GM12878 (cell line): ENCODE measurements at regions not wholly inside any gene's neighbourhood (a gene's known extent, or its start where the extent isn't known, plus 50 kb on each side); places are given as distances from the start of the nearest gene placed in this dataset.

Source experiments
- ATAC-seq: fragments of 200-7000 bp; cut with Tn5 transposase; 3 replicates; pipeline ENCODE4 v1.9.1; 2020; ENCODE audit warnings: mild to moderate bottlenecking, moderate library complexity
- BruUV-seq: library from RNA; stranded (reverse); fragments of 400-500 nt; replicated peaks from 2 replicates; lab custom pipeline; 2021; lab: Mats Ljungman, UMichigan
- CTCF ChIA-PET: fragments of 300-600 bp; sonication (Branson Sonifier 250); formaldehyde crosslinking; extraction: SDS; loops from one replicate; lab custom pipeline; 2021; ENCODE audit warnings: inconsistent platforms; lab: Yijun Ruan, JAX
- POLR2A ChIA-PET: fragments of 350-600 bp; formaldehyde crosslinking; extraction: SDS; loops from one replicate; lab custom pipeline; 2021; ENCODE audit warnings: inconsistent platforms; lab: Charles Lee
- RAD21 ChIA-PET: fragments of 300-600 bp; sonication (Branson Sonifier 250); formaldehyde crosslinking; loops from one replicate; lab custom pipeline; 2023; ENCODE audit warnings: antibody characterized with exemption; ENCODE audit not compliant: unreplicated experiment; lab: Charles Lee
- SMC1A ChIA-PET: fragments of 300-600 bp; sonication (Branson Sonifier 250); formaldehyde crosslinking; loops from one replicate; lab custom pipeline; 2023; ENCODE audit not compliant: unreplicated experiment, uncharacterized antibody; lab: Charles Lee
- DNase-seq: peaks from one replicate; pipeline ENCODE4 v3.0.0-alpha.2; 2011; ENCODE audit warnings: low read depth, low spot score
- FAIRE-seq: peaks from 3 replicates; lab custom pipeline; 2011; peaks lifted over from hg19 to GRCh38; lab: Jason Lieb, UNC
- H2AFZ ChIP-seq: 2 replicates; pipeline ENCODE4 v1.6.0; 2011; ENCODE audit warnings: low read depth, low read length, control low read depth; ENCODE audit not compliant: control insufficient read depth
- H3K27ac ChIP-seq: 2 replicates; pipeline ENCODE4 v1.5.1; 2011; ENCODE audit warnings: control low read depth; ENCODE audit not compliant: control insufficient read depth, insufficient read depth
- H3K27me3 ChIP-seq, 2 experiments: replicated peaks in 1 of 2; 2 replicates each; pipeline versions ENCODE4 v1.6.0 to v1.6.1; 2011; ENCODE audit warnings: low read length in 1 of 2; ENCODE audit not compliant: control insufficient read depth in 2 of 2, insufficient read depth in 2 of 2
- H3K36me3 ChIP-seq, 2 experiments: 2 replicates each; pipeline ENCODE4 v1.5.1; 2011; ENCODE audit warnings: low read length in 1 of 2; ENCODE audit not compliant: control insufficient read depth in 2 of 2, insufficient read depth in 2 of 2
- H3K4me1 ChIP-seq: 2 replicates; pipeline ENCODE4 v1.6.1; 2011; ENCODE audit warnings: mild to moderate bottlenecking, low read length, moderate library complexity, mixed read lengths; ENCODE audit not compliant: control insufficient read depth, insufficient read depth
- H3K4me2 ChIP-seq: 2 replicates; pipeline ENCODE4 v1.6.0; 2011; ENCODE audit warnings: control low read depth; ENCODE audit not compliant: control insufficient read depth, insufficient read depth
- H3K4me3 ChIP-seq: fragments of 200-600 bp; sonication (generic); 2 replicates; pipeline ENCODE4 v1.5.1; 2016
- H3K79me2 ChIP-seq: 2 replicates; pipeline ENCODE4 v1.6.0; 2011; ENCODE audit warnings: low read length; ENCODE audit not compliant: control insufficient read depth, insufficient read depth
- H3K9ac ChIP-seq: 2 replicates; pipeline ENCODE4 v1.8.0; 2011; ENCODE audit warnings: low read length, control low read depth, mixed read lengths; ENCODE audit not compliant: control insufficient read depth, insufficient read depth
- H3K9me3 ChIP-seq: replicated peaks from 3 replicates; pipeline ENCODE4 v1.5.1; 2011; ENCODE audit warnings: mild to moderate bottlenecking, low read length; ENCODE audit not compliant: control insufficient read depth, insufficient read depth
- H4K20me1 ChIP-seq: 2 replicates; pipeline ENCODE4 v1.6.0; 2011; ENCODE audit not compliant: control insufficient read depth, insufficient read depth
- BHLHE40 ChIP-seq, 2 experiments: fragments of 450-650 bp in 1 of 2; IDR thresholded peaks; 2 replicates each; pipeline ENCODE4 v1.6.1; 2011 to 2017; ENCODE audit warnings: low read depth in 2 of 2, borderline replicate concordance in 1 of 2, improper control_type of control experiment in 1 of 2, low read length in 1 of 2, mild to moderate bottlenecking in 1 of 2
- CBFB ChIP-seq: IDR thresholded peaks from 2 replicates; pipeline ENCODE4 v1.6.1; 2016; ENCODE audit warnings: antibody characterized with exemption, low read depth
- CBX3 ChIP-seq: fragments of 200-600 bp; sonication (generic); IDR thresholded peaks from 2 replicates; pipeline ENCODE4 v1.6.1; 2016; ENCODE audit warnings: low read depth, borderline replicate concordance
- CEBPB ChIP-seq, 2 experiments: fragments of 150-350 bp in 1 of 2; IDR thresholded peaks; 2 replicates each; pipeline ENCODE4 v1.6.1; 2012 to 2014; ENCODE audit warnings: low read depth in 2 of 2, low read length in 2 of 2, borderline replicate concordance in 1 of 2, inconsistent platforms in 1 of 2
- CHD1 ChIP-seq: IDR thresholded peaks from 2 replicates; pipeline ENCODE4 v1.6.1; 2012; ENCODE audit warnings: low read depth, low read length, improper control_type of control experiment
- CHD2 ChIP-seq: IDR thresholded peaks from 2 replicates; pipeline ENCODE4 v1.6.1; 2011; ENCODE audit warnings: low read depth, low read length, improper control_type of control experiment, borderline replicate concordance
- CHD4 ChIP-seq: fragments of 200-600 bp; sonication (generic); IDR thresholded peaks from 2 replicates; pipeline ENCODE4 v1.6.1; 2016; ENCODE audit warnings: mild to moderate bottlenecking
- CREB1 ChIP-seq: IDR thresholded peaks from 2 replicates; pipeline ENCODE4 v1.6.1; 2012; ENCODE audit warnings: low read depth, mild to moderate bottlenecking, inconsistent platforms
- EGR1 ChIP-seq, 2 experiments: IDR thresholded peaks; 1 replicate in 1 of 2; 2 replicates in 1 of 2; pipeline ENCODE4 v1.6.1; 2011 to 2012; ENCODE audit warnings: low read depth in 2 of 2, low read length in 2 of 2, borderline replicate concordance in 1 of 2, mild to moderate bottlenecking in 1 of 2, moderate library complexity in 1 of 2
- GABPA ChIP-seq: IDR thresholded peaks from 2 replicates; pipeline ENCODE4 v1.6.1; 2014; ENCODE audit warnings: antibody characterized with exemption, low read depth, mild to moderate bottlenecking, inconsistent platforms
- HCFC1 ChIP-seq: fragments of 150-350 bp; IDR thresholded peaks from 2 replicates; pipeline ENCODE4 v1.6.1; 2014; ENCODE audit warnings: low read length
- IKZF2 ChIP-seq, 2 experiments: fragments of 450-650 bp; IDR thresholded peaks; 2 replicates each; pipeline ENCODE4 v1.6.1; 2017; ENCODE audit warnings: mild to moderate bottlenecking in 2 of 2, moderate library complexity in 2 of 2
- JUND ChIP-seq: IDR thresholded peaks from 2 replicates; pipeline ENCODE4 v1.6.1; 2012; ENCODE audit warnings: low read depth, mild to moderate bottlenecking, low read length, improper control_type of control experiment, moderate library complexity
- MYC ChIP-seq: IDR thresholded peaks from 2 replicates; pipeline ENCODE4 v1.6.1; 2011; ENCODE audit warnings: mild to moderate bottlenecking, low read length, moderate library complexity, inconsistent platforms; ENCODE audit not compliant: insufficient read depth, insufficient replicate concordance, insufficient read length, severe bottlenecking
- NFIC ChIP-seq: IDR thresholded peaks from 2 replicates; pipeline ENCODE4 v1.6.1; 2012; ENCODE audit warnings: low read depth, mild to moderate bottlenecking, inconsistent platforms, low read length, moderate library complexity
- SMC3 ChIP-seq: IDR thresholded peaks from 2 replicates; pipeline ENCODE4 v1.6.1; 2011; ENCODE audit warnings: low read length, improper control_type of control experiment, borderline replicate concordance
- SREBF2 ChIP-seq: IDR thresholded peaks from 2 replicates; pipeline ENCODE4 v1.6.1; 2012; ENCODE audit warnings: mild to moderate bottlenecking, low read length
- STAT1 ChIP-seq: fragments of 450-650 bp; conservative IDR thresholded peaks from 2 replicates; pipeline ENCODE4 v1.6.1; 2014; ENCODE audit warnings: antibody characterized with exemption, mild to moderate bottlenecking
- TAF1 ChIP-seq: IDR thresholded peaks from 2 replicates; pipeline ENCODE4 v1.6.1; 2011; ENCODE audit warnings: mild to moderate bottlenecking, low read depth, low read length, borderline replicate concordance
- WGBS: methylation state at CpG from one replicate; pipeline ENCODE4 v1.1.6; 2016; ENCODE audit warnings: low lambda C conversion rate; ENCODE audit not compliant: insufficient replicate concordance, insufficient coverage; ENCODE audit errors: missing lambda C conversion rate; 5-methylcytosine and 5-hydroxymethylcytosine counted together
- in situ Hi-C: fragments of 300-500 bp; cut with MboI; formaldehyde crosslinking; loops from 9 replicates; pipeline ENCODE4 v1.14.3; 2018; ENCODE audit warnings: mixed read lengths
- intact Hi-C: fragments of 100-400 bp; cut with micrococcal nuclease; formaldehyde crosslinking; loops from one replicate; pipeline ENCODE4 v1.14.2; 2022; ENCODE audit not compliant: unreplicated experiment

- Histone ChIP-seq H3K79me2 (no peaks in the 10 kb centered on the region), H2AFZ (no peak overlapping the region), H3K4me2 (no peak overlapping the region), H4K20me1 (no peaks in the 10 kb centered on the region), H3K27me3 (no peaks in the 10 kb centered on the region), H3K36me3 (no peaks in the 10 kb centered on the region), H3K4me3 (no peak overlapping the region), H3K9me3 (no peaks in the 10 kb centered on the region), H3K9ac (no peak overlapping the region), H3K27ac (no peak overlapping the region), H3K4me1 (no peaks in the 10 kb centered on the region)
- FAIRE-seq (no peak), DNase-seq (no peak), ATAC-seq (peak; percentile 56)
- TF ChIP-seq IKZF2 (IDR thresholded peaks at IDR 0.05) (peak in 1 of 2 experiments; percentile 18; a peak in 1 of 4 replicates), CBX3 (no peak), NFIC (no peak), CEBPB (IDR thresholded peaks at IDR 0.05; ENCODE audit: borderline replicate concordance in 1 of 2, low read depth in 2 of 2, low read length in 2 of 2) (no peak)
- intact Hi-C loops = no loop called here
- ChIA-PET SMC1A (interaction anchor here (0.6 to 2.1 kb wide), 11 partner anchors 10 to 283 kb away, joined by 3 to 10 read pairs (median 4); no protein-coding TSS in a partner anchor), CTCF (interaction anchor here (0.6 to 2.0 kb wide), 2 partner anchors 10 to 1602 kb away, joined by 3 to 8 read pairs; no protein-coding TSS in a partner anchor), RAD21 (interaction anchor here (0.9 to 1.8 kb wide), 4 partner anchors 14 to 183 kb away, joined by 3 to 5 read pairs (median 4); no protein-coding TSS in a partner anchor), POLR2A (no interaction called here)
- 46% methylated on average over 4 of the region's 4 CpGs for WGBS
- in situ Hi-C loops = no loop called here
- BruUV-seq = no TSS peak
These were observed 859.4 kb upstream of the NR2F2 start for GRCh38 chr15:95470997-95471689.

DNA sequence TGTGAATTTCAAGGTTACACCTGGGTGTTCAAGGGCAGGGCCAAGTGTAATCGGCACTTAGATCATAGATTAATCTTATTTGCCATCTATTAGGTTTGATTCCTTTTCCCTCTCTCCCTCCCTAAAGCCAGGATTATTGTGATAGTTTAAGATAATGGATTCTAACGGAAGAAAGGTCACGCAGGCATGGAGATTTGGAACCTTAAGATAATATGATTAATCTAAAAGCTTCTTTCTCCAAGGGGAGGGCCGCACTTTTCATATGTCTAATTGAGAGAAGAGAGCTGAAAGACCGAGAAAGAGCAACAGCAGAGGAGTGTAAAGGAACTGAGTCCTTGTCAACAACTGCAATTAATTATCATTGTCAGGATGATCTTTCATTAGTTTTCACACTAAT is 858.8 kb upstream of the NR2F2 start:
- Histone ChIP-seq H3K9me3 (no peaks in the 10 kb centered on the region), H3K4me3 (no peak overlapping the region), H3K27me3 (no peaks in the 10 kb centered on the region), H3K36me3 (no peaks in the 10 kb centered on the region), H2AFZ (no peak overlapping the region), H3K27ac (no peak overlapping the region), H3K9ac (no peak overlapping the region), H3K4me2 (no peak overlapping the region), H3K4me1 (no peaks in the 10 kb centered on the region), H4K20me1 (no peaks in the 10 kb centered on the region), H3K79me2 (no peaks in the 10 kb centered on the region)
- no TSS peak for BruUV-seq
- DNase-seq = no peak
- ChIA-PET RAD21 (interaction anchor here (0.9 to 1.6 kb wide), 3 partner anchors 15 to 30 kb away, joined by 3 to 5 read pairs (median 3); no protein-coding TSS in a partner anchor), CTCF (interaction anchor here (0.6 kb wide), 1 partner anchor 1601 kb away, joined by 3 read pairs; no protein-coding TSS in a partner anchor), SMC1A (interaction anchor here (1.0 to 2.1 kb wide), 6 partner anchors 9 to 282 kb away, joined by 3 to 10 read pairs (median 4); no protein-coding TSS in a partner anchor), POLR2A (no interaction called here)
- 10% methylated on average over 5 of the region's 5 CpGs for WGBS
- FAIRE-seq = no peak
- no peak for ATAC-seq
- intact Hi-C loops = no loop called here
- in situ Hi-C loops = no loop called here
- TF ChIP-seq CHD1 (no peak), CREB1 (no peak), TAF1 (no peak), MYC (no peak), STAT1 (no peak), SREBF2 (no peak), EGR1 (IDR thresholded peaks at IDR 0.05; ENCODE audit: borderline replicate concordance in 1 of 2, low read depth in 2 of 2, low read length in 2 of 2) (no peak), GABPA (no peak), CHD4 (no peak), HCFC1 (no peak), JUND (no peak), BHLHE40 (IDR thresholded peaks at IDR 0.05; ENCODE audit: borderline replicate concordance in 1 of 2, low read depth in 2 of 2, low read length in 1 of 2) (no peak), SMC3 (no peak), CBFB (no peak), CHD2 (no peak)
